ENCODE measurements at regions not wholly inside any gene's neighbourhood (a gene's known extent, or its start where the extent isn't known, plus 50 kb on each side); places are given as distances from the start of the nearest gene placed in this dataset.
"Not testable (repeated sequence)": the region's sequence is repeated elsewhere in the genome, so short reads cannot be mapped to it uniquely, and the experiment has no call there.

DNA sequence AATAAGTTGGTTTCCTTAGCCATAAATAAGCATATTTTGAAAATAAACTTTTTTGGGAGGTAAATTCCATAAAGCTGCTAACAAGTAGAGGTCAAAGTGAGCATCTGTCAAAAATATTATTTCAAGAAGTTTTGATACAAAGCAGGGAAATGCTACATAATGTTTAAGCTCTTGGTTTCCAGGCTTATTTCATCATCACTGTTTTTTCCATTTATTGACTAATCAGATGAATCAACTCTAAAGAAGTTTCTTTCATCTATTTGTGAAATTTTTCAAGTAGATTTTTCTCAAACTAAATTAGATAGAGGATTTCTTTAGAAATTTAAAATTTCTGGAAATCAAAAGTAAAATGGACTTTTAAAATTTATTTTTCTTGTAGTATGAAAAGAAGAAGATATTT is 89.5 kb upstream of the TBX18 start:
- CTCF ChIA-PET = no interaction called here

DNA sequence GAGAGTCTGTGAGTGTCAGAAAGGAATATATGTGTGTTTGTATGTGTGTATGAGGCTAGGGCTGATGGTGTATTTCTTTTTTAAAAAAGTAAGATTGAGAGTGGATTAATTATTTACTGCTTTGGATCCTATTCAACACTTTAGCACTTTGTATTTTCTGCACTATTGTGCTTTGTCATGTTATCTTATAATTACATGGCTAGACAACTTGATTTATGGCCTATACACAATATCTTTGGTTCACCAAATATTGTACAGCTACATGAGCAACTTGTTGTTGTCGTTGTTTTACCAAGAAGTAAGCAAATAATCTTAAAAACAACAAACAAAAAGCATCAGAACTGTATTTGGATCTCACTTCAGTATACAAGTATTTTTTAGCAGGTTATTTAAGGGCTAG is 84.6 kb upstream of the TBX18 start:
- peaks cover 2% of the 10 kb centered on the region for H3K27me3 Mint-ChIP-seq (ENCODE audit: low read depth)
- H3K4me1 Mint-ChIP-seq (ENCODE audit: low read depth) = no peaks in the 10 kb centered on the region
- no peaks in the 10 kb centered on the region for H3K36me3 Mint-ChIP-seq (ENCODE audit: low read depth)
- H3K27ac Mint-ChIP-seq = no peak overlapping the region
- H3K4me3 Mint-ChIP-seq = no peak overlapping the region
- no peaks in the 10 kb centered on the region for H3K9me3 Mint-ChIP-seq
- CTCF ChIA-PET = no interaction called here
- DNase-seq = no peak
- intact Hi-C loops (cut with micrococcal nuclease) = no loop called here

More for the DNA sequence above, 89.5 kb upstream of the TBX18 start:
- Mint-ChIP-seq H3K4me1 (ENCODE audit: low read depth) (no peaks in the 10 kb centered on the region), H3K27ac (no peak overlapping the region), H3K9me3 (peaks cover 8% of the 10 kb centered on the region), H3K36me3 (ENCODE audit: low read depth) (no peaks in the 10 kb centered on the region), H3K27me3 (ENCODE audit: low read depth) (peaks cover 2% of the 10 kb centered on the region), H3K4me3 (no peak overlapping the region)
- intact Hi-C loops (cut with micrococcal nuclease) = no loop called here
- DNase-seq = no peak

DNA sequence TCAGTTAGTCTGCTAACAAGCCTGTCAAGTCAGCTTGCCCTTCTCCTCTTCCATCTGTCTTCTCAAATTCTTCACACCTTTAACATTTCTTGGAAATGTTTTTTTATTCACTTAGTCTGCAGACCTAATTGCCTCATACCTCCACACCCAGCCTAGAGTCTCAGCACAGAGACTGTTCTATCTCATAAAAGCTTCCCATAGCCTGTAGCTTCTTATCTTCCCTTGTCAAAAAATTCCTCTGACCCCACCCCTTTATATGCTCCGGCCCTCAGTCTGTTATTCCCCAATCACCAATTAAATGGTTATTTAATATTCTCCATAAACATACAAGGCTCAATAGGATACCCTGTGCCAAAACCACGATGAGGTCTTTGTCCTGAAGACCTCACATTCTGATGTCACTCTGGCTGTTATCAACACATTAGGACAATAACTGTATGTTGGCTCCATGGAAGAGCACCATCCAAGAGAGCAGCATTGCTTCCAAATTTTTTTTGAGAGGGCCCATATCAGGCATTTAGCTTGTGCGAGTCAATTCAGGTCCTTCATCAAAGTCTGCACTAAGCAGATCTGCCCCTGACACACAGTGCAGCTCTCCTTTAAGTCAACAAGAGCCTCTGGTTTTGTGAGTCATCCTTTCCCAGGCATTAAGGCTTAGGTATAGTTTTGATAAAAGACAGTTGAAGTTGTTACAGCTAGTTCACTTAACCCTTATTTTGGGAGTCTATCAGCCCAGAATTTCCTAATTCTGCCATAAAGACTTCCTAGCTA is 83.2 kb upstream of the TBX18 start:
- Mint-ChIP-seq H3K27ac (no peak overlapping the region), H3K9me3 (no peaks in the 10 kb centered on the region), H3K27me3 (ENCODE audit: low read depth) (peaks cover 2% of the 10 kb centered on the region), H3K4me1 (ENCODE audit: low read depth) (no peaks in the 10 kb centered on the region), H3K36me3 (ENCODE audit: low read depth) (no peaks in the 10 kb centered on the region), H3K4me3 (no peak overlapping the region)
- DNase-seq = no peak
- CTCF ChIA-PET = no interaction called here
- intact Hi-C loops (cut with micrococcal nuclease) = no loop called here

DNA sequence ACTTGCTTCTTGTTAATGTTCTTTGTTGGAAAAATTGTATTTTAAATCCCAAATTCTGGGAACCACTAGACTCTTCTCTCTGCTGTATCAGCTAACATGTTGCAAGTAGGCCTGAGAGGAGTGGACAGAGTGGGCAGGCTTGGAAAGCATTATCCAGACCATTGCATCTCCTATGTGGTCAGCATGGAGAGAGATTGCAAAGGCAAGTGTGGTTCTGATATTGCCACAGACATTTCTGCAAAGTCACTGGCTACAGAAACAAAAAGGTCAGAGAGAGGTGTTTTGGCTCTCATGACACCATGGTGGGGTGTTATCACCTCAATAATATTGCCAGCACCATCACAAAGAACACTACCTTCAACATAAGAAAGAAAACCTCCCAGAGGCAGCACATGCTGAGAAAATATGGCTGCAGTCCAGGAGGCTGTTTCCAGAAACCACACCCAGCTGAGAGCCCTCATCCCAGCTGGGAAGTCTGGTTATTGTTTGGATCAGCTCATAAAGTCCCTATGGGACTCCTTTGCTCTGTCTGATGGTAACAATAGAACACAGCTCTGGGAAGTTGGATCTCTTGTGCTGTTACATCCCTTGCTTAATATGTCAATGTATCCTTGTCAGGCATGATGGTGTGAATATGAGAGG is 78.2 kb upstream of the TBX18 start:
- CTCF ChIA-PET = no interaction called here

DNA sequence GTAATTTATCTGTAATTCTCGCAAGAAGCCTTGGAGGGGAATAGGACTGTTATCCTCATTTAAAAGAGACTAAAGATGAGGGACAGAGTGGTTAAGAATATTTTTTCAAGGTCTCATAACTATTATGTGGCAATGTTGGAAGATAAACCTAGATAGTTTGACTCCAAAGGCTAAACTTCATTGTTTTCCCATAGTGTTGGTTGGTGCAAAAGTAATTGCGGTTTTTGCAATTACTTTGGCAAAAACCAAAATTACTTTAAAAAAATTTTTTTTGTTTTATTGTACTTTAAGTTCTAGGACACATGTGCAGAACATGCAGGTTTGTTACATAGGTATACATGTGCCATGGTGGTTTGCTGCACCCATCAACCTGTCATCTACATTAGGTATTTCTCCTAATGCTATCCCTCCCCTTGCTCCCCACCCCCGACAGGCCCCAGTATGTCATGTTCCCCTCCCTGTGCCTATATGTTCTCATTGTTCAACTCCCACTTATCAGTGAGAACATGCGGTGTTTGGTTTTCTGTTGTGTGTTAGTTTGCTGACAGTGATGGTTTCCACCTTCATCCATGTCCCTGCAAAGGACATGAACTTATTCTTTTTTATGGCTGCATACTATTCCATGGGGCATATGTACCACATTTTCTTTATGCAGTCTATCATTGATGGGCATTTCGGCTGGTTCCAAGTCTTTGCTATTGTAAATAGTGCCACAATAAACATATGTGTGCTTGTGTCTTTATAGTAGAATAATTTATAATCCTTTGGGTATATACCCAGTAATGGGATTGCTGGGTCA is 72.9 kb upstream of the TBX18 start:
- H3K27ac Mint-ChIP-seq; CTCF ChIA-PET; intact Hi-C loops (cut with micrococcal nuclease); DNase-seq; H3K36me3 Mint-ChIP-seq (ENCODE audit: low read depth); H3K4me1 Mint-ChIP-seq (ENCODE audit: low read depth); H3K27me3 Mint-ChIP-seq (ENCODE audit: low read depth); H3K9me3 Mint-ChIP-seq; H3K4me3 Mint-ChIP-seq: not testable (repeated sequence)

More for the DNA sequence above, 78.2 kb upstream of the TBX18 start:
- no peaks in the 10 kb centered on the region for H3K36me3 Mint-ChIP-seq (ENCODE audit: low read depth)
- no peak overlapping the region for H3K27ac Mint-ChIP-seq
- intact Hi-C loops (cut with micrococcal nuclease) = no loop called here
- no peak overlapping the region for H3K4me3 Mint-ChIP-seq
- H3K27me3 Mint-ChIP-seq (ENCODE audit: low read depth) = peaks cover 2% of the 10 kb centered on the region
- no peak for DNase-seq
- peaks cover 4% of the 10 kb centered on the region for H3K9me3 Mint-ChIP-seq
- H3K4me1 Mint-ChIP-seq (ENCODE audit: low read depth) = no peaks in the 10 kb centered on the region

DNA sequence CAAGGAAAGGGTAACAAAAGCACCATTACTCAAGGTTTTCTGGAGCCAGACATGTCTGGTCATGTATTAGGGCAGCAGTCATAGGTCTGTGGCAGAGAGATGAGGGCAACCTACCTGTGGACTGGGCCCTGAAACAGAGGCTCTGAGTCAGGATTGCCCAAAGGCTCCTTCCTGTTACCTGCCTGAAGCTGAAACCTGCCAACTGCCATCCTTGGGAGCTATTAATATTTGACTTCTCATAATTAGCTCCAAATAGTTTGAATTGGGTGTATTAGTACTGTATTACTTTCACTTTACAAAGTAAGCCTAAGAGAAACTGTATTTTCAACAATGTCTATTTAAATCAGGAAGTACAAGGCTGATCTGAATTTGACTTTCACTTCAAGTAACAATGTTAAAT is 72.0 kb upstream of the TBX18 start:
- Mint-ChIP-seq H3K27me3 (ENCODE audit: low read depth) (no peaks in the 10 kb centered on the region), H3K9me3 (peaks cover 6% of the 10 kb centered on the region), H3K27ac (no peak overlapping the region), H3K4me1 (ENCODE audit: low read depth) (no peaks in the 10 kb centered on the region), H3K4me3 (no peak overlapping the region), H3K36me3 (ENCODE audit: low read depth) (no peaks in the 10 kb centered on the region)
- intact Hi-C loops (cut with micrococcal nuclease) = no loop called here
- CTCF ChIA-PET = no interaction called here
- no peak for DNase-seq

DNA sequence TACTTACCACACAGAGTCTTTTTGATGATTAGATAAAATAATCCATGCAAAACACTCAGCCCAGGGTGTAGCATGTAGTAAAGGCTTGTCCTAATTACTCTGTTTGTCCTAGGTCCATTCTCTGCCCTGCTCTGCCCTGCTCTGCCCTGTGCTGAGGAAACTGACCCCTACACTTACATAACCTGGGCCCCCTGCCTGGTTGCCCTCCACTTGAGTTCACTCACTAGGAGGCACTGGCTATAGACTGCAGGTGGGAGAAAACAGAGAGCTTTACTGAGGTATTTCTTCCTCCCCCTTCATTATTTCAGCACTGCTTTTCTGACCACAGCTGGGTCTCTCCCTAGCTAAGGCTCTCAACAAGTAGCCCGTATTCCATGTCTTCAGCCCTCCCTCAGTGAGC is 70.9 kb upstream of the TBX18 start:
- H3K36me3 Mint-ChIP-seq (ENCODE audit: low read depth) = no peaks in the 10 kb centered on the region
- intact Hi-C loops (cut with micrococcal nuclease) = no loop called here

DNA sequence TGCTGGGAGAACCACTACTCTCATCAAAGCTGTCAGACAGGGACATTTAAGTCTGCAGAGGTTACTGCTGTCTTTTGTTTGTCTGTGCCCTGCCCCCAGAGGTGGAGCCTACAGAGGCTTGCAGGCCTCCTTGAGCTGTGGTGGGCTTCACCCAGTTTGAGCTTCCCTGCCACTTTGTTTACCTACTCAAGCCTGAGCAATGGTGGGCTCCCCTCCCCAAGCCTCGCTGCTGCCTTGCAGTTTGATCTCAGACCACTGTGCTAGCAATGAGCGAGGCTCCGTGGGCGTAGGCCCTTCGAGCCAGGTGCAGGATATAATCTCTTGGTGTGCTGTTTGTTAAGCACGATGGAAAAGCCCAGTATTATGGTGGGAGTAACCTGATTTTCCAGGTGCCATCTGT is 67.5 kb upstream of the TBX18 start:
- H3K36me3 Mint-ChIP-seq (ENCODE audit: low read depth); H3K4me1 Mint-ChIP-seq (ENCODE audit: low read depth); H3K27me3 Mint-ChIP-seq (ENCODE audit: low read depth); H3K9me3 Mint-ChIP-seq; intact Hi-C loops (cut with micrococcal nuclease); DNase-seq; H3K4me3 Mint-ChIP-seq; CTCF ChIA-PET; H3K27ac Mint-ChIP-seq: not testable (repeated sequence)

More for the DNA sequence above, 70.9 kb upstream of the TBX18 start:
- no peak for DNase-seq
- CTCF ChIA-PET = no interaction called here
- Mint-ChIP-seq H3K9me3 (peaks cover 9% of the 10 kb centered on the region), H3K4me3 (no peak overlapping the region), H3K27ac (no peak overlapping the region), H3K4me1 (ENCODE audit: low read depth) (no peaks in the 10 kb centered on the region), H3K27me3 (ENCODE audit: low read depth) (no peaks in the 10 kb centered on the region)

DNA sequence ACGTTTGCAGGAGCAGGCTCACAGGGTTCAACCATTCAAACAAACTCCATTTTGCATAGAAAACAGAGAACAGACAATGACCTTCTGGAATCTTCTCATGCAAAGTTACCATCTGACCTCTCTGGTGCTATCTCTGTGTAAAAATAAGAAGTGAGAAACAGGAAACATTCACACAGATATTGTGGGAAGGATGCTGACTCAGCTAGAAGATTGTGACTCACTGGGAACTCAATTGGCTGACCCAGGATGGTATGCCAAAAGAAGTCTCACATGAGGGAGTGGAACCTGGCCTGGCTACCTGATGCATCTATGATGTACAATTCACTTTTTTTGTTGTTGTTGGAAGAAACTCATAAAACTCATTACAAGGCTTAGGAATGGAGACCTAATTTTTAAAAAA is 61.1 kb upstream of the TBX18 start:
- no peaks in the 10 kb centered on the region for H3K36me3 Mint-ChIP-seq (ENCODE audit: low read depth)
- H3K27me3 Mint-ChIP-seq (ENCODE audit: low read depth) = no peaks in the 10 kb centered on the region
- peaks cover 6% of the 10 kb centered on the region for H3K9me3 Mint-ChIP-seq
- intact Hi-C loops (cut with micrococcal nuclease) = no loop called here
- H3K4me3 Mint-ChIP-seq = no peak overlapping the region
- DNase-seq = no peak
- CTCF ChIA-PET = no interaction called here
- H3K4me1 Mint-ChIP-seq (ENCODE audit: low read depth) = no peaks in the 10 kb centered on the region
- no peak overlapping the region for H3K27ac Mint-ChIP-seq

DNA sequence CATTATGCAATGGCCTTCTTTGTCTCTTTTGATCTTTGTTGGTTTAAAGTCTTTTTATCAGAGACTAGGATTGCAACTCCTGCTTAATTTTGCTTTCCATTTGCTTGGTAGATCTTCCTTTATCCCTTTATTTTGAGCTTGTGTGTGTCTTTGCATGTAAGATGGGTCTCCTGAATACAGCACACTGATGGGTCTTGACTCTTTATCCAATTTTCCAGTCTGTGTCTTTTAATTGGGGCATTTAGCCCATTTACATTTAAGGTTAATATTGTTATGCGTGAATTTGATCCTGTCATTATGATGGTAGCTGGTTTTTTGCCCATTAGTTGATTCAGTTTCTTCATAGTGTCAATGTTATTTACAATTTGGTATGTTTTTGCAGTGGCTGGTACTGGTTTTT is 56.9 kb upstream of the TBX18 start:
- CTCF ChIA-PET; H3K9me3 Mint-ChIP-seq; H3K4me3 Mint-ChIP-seq; H3K27ac Mint-ChIP-seq; H3K4me1 Mint-ChIP-seq (ENCODE audit: low read depth); intact Hi-C loops (cut with micrococcal nuclease); H3K27me3 Mint-ChIP-seq (ENCODE audit: low read depth); DNase-seq; H3K36me3 Mint-ChIP-seq (ENCODE audit: low read depth): not testable (repeated sequence)

DNA sequence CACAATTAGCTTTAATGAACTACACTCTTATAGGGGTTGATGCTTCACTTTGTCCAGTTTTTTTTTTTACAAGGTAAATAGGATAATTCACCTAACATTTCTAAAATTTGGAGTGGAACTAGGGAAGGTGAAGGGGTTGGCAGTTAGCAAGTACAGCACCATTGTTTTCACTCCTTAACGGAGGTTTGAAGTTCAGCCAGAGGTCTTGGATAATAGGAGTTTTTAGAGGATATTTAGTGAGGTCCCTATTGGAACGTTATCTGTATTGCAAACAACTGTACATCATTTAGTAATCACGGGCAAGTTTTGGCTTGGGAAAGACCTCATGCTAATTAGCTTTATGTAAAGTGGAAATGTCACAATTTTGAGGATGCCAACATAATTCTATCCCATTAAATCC is 52.3 kb upstream of the TBX18 start:
- DNase-seq = no peak
- Mint-ChIP-seq H3K9me3 (peaks cover 6% of the 10 kb centered on the region), H3K27me3 (ENCODE audit: low read depth) (no peaks in the 10 kb centered on the region), H3K27ac (no peak overlapping the region), H3K36me3 (ENCODE audit: low read depth) (no peaks in the 10 kb centered on the region), H3K4me3 (no peak overlapping the region), H3K4me1 (ENCODE audit: low read depth) (no peaks in the 10 kb centered on the region)
- intact Hi-C loops (cut with micrococcal nuclease) = no loop called here
- CTCF ChIA-PET = no interaction called here

DNA sequence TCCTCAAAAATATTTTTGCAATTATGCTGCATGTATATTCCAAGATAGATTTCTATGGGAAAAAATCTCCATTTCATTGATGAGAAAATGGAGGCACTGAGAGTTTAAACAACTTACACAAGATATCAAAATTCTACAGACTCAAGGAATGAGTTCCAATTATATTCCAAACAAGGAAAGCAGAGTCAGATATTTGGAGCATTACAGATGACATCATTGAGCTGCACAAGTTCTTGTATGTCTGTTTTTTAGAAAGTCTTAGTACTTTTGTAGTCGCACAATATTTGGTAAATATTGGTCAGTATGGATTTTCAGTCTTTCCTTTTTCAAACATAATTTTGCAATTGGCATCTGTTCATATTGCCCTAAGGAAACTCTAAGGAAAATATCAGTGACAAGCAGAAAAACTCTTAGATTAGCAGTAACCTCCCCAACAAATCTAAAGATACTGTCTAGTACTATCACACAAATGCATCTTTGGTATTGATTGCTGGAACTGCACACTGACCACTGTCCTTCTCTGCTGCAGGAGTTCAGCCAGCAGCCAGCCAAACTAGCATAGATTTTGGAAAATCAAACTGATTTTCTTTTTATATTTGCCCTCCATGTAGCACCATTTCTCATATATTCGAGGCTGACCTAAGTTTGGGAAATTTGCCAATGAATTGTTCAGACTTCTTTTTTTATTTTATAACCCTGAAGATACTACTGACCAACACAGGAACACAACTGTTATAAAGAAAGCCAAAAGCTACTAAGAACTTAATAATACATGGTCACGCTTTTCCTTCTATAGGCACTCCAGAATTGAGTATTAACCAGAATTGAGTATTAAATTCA is 51.7 kb upstream of the TBX18 start:
- H3K27me3 Mint-ChIP-seq (ENCODE audit: low read depth) = peaks cover 4% of the 10 kb centered on the region
- no peaks in the 10 kb centered on the region for H3K4me1 Mint-ChIP-seq (ENCODE audit: low read depth)

More for the DNA sequence above, 51.7 kb upstream of the TBX18 start:
- Mint-ChIP-seq H3K36me3 (ENCODE audit: low read depth) (no peaks in the 10 kb centered on the region), H3K9me3 (peaks cover 6% of the 10 kb centered on the region), H3K4me3 (no peak overlapping the region), H3K27ac (no peak overlapping the region)
- intact Hi-C loops (cut with micrococcal nuclease) = no loop called here
- DNase-seq = no peak
- CTCF ChIA-PET = no interaction called here

All from activated naive CD4-positive, alpha-beta T cell treated with anti-CD3 and anti-CD28 coated beads for 36 hours (primary cell).